ENCODE measurements at regions not wholly inside any gene's neighbourhood (a gene's known extent, or its start where the extent isn't known, plus 50 kb on each side); places are given as distances from the start of the nearest gene placed in this dataset.

DNA sequence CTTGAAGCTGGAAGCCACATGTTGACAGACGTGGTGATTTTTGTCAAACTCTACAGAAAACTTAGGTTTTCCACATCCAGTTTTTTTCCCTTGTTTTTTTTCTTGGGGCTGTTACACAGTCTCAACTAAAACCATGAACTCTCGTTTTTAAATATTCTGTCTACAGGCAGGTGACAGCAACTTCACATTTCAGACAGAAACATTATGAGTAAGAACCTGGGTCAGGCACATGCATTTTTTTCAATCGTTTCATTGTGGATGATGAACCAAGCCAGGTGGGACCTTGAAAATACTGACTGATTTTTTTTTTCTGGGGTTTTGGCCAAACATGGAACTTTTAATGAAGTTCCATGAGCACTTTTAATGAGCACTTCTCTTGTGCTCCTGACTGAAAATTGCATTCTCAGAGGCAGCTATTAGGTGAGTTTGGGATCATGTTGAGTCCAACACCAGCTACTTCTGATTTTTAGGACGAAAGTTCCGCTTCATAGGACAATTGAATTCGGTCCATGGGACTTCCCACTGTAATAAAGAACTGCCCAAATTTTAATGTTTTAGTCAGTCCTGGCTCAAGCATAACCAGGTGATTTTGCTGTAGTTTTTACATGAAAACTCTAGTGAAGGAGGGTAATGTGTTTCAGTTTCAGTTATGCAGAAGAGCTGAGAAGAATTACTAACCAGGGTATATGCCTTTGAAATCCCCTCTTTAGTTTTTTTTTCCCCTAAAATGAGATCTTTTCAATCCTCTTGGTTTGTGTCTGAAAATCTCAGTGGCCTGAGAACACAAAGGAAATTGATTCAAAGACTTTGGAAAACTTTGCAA lies 93.2 kb upstream of the ADAMTS16 start (continued):
- TF ChIP-seq, protein P1, sequence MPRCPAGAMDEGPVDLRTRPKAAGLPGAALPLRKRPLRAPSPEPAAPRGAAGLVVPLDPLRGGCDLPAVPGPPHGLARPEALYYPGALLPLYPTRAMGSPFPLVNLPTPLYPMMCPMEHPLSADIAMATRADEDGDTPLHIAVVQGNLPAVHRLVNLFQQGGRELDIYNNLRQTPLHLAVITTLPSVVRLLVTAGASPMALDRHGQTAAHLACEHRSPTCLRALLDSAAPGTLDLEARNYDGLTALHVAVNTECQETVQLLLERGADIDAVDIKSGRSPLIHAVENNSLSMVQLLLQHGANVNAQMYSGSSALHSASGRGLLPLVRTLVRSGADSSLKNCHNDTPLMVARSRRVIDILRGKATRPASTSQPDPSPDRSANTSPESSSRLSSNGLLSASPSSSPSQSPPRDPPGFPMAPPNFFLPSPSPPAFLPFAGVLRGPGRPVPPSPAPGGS (IDR thresholded peaks at IDR 0.05) = no peak
- TF ChIP-seq ZFP36 (IDR thresholded peaks at IDR 0.05; ENCODE audit: borderline replicate concordance, partially characterized antibody) (no peak), ZSCAN20 (CRISPR knock-in tag; IDR thresholded peaks at IDR 0.05) (no peak), ZNF302 (CRISPR knock-in tag; IDR thresholded peaks at IDR 0.05) (no peak), EP300 (IDR thresholded peaks at IDR 0.05) (no peak), FOSB (CRISPR knock-in tag; IDR thresholded peaks at IDR 0.05) (no peak), CBX8 (IDR thresholded peaks at IDR 0.05) (no peak), SREBF2 (IDR thresholded peaks at IDR 0.05) (no peak)
- TF ChIP-seq, protein P2, sequence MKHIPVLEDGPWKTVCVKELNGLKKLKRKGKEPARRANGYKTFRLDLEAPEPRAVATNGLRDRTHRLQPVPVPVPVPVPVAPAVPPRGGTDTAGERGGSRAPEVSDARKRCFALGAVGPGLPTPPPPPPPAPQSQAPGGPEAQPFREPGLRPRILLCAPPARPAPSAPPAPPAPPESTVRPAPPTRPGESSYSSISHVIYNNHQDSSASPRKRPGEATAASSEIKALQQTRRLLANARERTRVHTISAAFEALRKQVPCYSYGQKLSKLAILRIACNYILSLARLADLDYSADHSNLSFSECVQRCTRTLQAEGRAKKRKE (CRISPR knock-in tag; IDR thresholded peaks at IDR 0.05; ENCODE audit: low read depth) = no peak

GRCh38 chr5:5050801-5051200 lies 89.3 kb upstream of the ADAMTS16 start:
- Histone ChIP-seq H3K27ac (no peak overlapping the region), H3K4me1 (no peaks in the 10 kb centered on the region), H3K4me2 (no peak overlapping the region), H3K4me3 (no peak overlapping the region), H3K9me3 (no peaks in the 10 kb centered on the region)
- FAIRE-seq = no peak
- 0% methylated on average over 3 of the region's 3 CpGs for WGBS (ENCODE audit: missing lambda C conversion rate)
- CTCF ChIA-PET = interaction anchor here (0.8 kb wide), 1 partner anchor 25 kb away, joined by 3 read pairs; no protein-coding TSS in a partner anchor
- no peak for DNase-seq (ENCODE audit: low read depth in 1 of 2, low spot score in 1 of 2)
- POLR2A ChIA-PET = no interaction called here
- no peak for ATAC-seq
- TF ChIP-seq JUNB (IDR thresholded peaks at IDR 0.05) = no peak
- TF ChIP-seq HEYL (CRISPR knock-in tag; IDR thresholded peaks at IDR 0.05) = no peak
- no peak for TF ChIP-seq CHD4 (IDR thresholded peaks at IDR 0.05; ENCODE audit: borderline replicate concordance)
- no peak for TF ChIP-seq EHMT2 (IDR thresholded peaks at IDR 0.05; ENCODE audit: low read depth)
- TF ChIP-seq EHF (CRISPR knock-in tag; IDR thresholded peaks at IDR 0.05) = no peak
- no peak for TF ChIP-seq CBX8 (IDR thresholded peaks at IDR 0.05)
- no peak for TF ChIP-seq RARB (CRISPR knock-in tag; IDR thresholded peaks at IDR 0.05)
- TF ChIP-seq POLR2AphosphoS2 (conservative IDR thresholded peaks at IDR 0.05; ENCODE audit: low read length) = no peak
- TF ChIP-seq NPAS2 (CRISPR knock-in tag; IDR thresholded peaks at IDR 0.05; ENCODE audit: borderline replicate concordance) = no peak
- TF ChIP-seq KDM1A (IDR thresholded peaks at IDR 0.05; ENCODE audit: low read depth) = no peak
- TF ChIP-seq RFX5 (IDR thresholded peaks at IDR 0.05) = no peak
- no peak for TF ChIP-seq CEBPB (IDR thresholded peaks at IDR 0.05)
- no peak for TF ChIP-seq FOSL2 (IDR thresholded peaks at IDR 0.05)
- TF ChIP-seq FOSL2 (CRISPR knock-in tag; IDR thresholded peaks at IDR 0.05) = no peak
- TF ChIP-seq, protein P3, sequence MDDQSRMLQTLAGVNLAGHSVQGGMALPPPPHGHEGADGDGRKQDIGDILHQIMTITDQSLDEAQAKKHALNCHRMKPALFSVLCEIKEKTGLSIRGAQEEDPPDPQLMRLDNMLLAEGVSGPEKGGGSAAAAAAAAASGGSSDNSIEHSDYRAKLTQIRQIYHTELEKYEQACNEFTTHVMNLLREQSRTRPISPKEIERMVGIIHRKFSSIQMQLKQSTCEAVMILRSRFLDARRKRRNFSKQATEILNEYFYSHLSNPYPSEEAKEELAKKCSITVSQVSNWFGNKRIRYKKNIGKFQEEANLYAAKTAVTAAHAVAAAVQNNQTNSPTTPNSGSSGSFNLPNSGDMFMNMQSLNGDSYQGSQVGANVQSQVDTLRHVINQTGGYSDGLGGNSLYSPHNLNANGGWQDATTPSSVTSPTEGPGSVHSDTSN (IDR thresholded peaks at IDR 0.05) = no peak
- no peak for TF ChIP-seq MAFK (IDR thresholded peaks at IDR 0.05; ENCODE audit: partially characterized antibody)
- no peak for TF ChIP-seq RCOR1 (IDR thresholded peaks at IDR 0.05; ENCODE audit: low read depth, low read length)
- no peak for TF ChIP-seq NR3C1 (IDR thresholded peaks at IDR 0.05)
- TF ChIP-seq TFCP2L1 (CRISPR knock-in tag; IDR thresholded peaks at IDR 0.05) = no peak
- TF ChIP-seq FOXS1 (CRISPR knock-in tag; IDR thresholded peaks at IDR 0.05) = no peak
